ENCODE measurements at regions not wholly inside any gene's neighbourhood (a gene's known extent, or its start where the extent isn't known, plus 50 kb on each side); places are given as distances from the start of the nearest gene placed in this dataset.

DNA sequence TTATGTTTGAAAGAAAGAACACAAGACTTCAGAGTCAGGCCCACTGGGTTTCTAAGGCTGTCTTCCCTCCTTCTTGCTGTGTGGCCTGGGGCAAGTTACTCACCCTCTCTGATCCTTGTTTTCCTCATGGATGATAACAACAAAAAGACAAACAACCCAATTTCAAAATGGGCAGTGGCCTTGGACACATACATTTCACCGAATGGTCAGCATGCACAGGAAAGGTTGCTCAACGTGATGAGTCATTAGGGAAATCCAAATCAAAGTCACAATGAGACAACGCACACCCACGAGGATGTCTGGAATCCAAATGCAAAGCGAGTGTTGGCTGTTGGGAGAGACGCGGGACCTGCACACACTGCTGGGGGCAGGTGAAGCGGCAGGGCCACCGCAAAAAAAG lies 50.8 kb upstream of the PPP2R2C start:
- TF ChIP-seq, protein P1, sequence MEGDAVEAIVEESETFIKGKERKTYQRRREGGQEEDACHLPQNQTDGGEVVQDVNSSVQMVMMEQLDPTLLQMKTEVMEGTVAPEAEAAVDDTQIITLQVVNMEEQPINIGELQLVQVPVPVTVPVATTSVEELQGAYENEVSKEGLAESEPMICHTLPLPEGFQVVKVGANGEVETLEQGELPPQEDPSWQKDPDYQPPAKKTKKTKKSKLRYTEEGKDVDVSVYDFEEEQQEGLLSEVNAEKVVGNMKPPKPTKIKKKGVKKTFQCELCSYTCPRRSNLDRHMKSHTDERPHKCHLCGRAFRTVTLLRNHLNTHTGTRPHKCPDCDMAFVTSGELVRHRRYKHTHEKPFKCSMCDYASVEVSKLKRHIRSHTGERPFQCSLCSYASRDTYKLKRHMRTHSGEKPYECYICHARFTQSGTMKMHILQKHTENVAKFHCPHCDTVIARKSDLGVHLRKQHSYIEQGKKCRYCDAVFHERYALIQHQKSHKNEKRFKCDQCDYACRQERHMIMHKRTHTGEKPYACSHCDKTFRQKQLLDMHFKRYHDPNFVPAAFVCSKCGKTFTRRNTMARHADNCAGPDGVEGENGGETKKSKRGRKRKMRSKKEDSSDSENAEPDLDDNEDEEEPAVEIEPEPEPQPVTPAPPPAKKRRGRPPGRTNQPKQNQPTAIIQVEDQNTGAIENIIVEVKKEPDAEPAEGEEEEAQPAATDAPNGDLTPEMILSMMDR (IDR thresholded peaks at IDR 0.05; ENCODE audit: unreplicated experiment) = no peak
- DNase-seq = no peak
- CTCF ChIA-PET = no interaction called here
- intact Hi-C loops (cut with micrococcal nuclease; ENCODE audit: unreplicated experiment) = no loop called here
- Mint-ChIP-seq H3K27me3 (ENCODE audit: unreplicated experiment) (peaks cover 27% of the 10 kb centered on the region), H3K27ac (ENCODE audit: unreplicated experiment) (no peak overlapping the region), H3K36me3 (ENCODE audit: insufficient read depth, unreplicated experiment) (no peaks in the 10 kb centered on the region), H3K4me1 (ENCODE audit: low read depth, unreplicated experiment) (no peaks in the 10 kb centered on the region), H3K4me3 (ENCODE audit: low read depth, unreplicated experiment) (no peak overlapping the region), H3K9me3 (ENCODE audit: low read depth, unreplicated experiment) (no peaks in the 10 kb centered on the region)
- BruUV-seq (replicated peaks) = no TSS peak

DNA sequence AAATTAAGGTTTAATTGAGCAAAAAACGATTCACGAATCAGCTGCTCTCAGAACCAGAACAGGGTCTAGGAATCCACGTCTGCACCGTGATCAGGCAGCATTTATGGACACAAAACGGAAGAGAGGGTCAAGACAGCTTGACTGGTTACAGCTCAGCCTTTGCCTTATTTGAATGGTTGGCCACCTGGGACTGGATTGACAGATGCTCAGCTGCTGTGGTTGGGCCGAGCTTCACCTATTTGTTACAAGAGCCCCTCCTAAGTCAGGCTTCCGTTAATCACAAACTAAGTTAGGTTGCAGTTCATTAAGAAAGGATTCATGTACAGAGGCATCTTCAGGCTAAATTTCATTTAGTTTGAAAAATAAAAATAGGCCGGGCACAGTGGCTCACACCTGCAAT lies 50.6 kb upstream of the MAN2B2 start:
- CTCF ChIA-PET = interaction anchor here (0.8 kb wide), 1 partner anchor 50 kb away, joined by 3 read pairs; the partner anchor contains the start of gene MAN2B2

More for the DNA sequence above, 50.6 kb upstream of the MAN2B2 start:
- TF ChIP-seq, protein P1 (IDR thresholded peaks at IDR 0.05; ENCODE audit: unreplicated experiment) = no peak
- Mint-ChIP-seq H3K27ac (ENCODE audit: unreplicated experiment) (no peak overlapping the region), H3K9me3 (ENCODE audit: low read depth, unreplicated experiment) (no peaks in the 10 kb centered on the region), H3K4me3 (ENCODE audit: low read depth, unreplicated experiment) (no peak overlapping the region), H3K27me3 (ENCODE audit: unreplicated experiment) (peaks cover 16% of the 10 kb centered on the region), H3K4me1 (ENCODE audit: low read depth, unreplicated experiment) (no peaks in the 10 kb centered on the region), H3K36me3 (ENCODE audit: insufficient read depth, unreplicated experiment) (no peaks in the 10 kb centered on the region)
- no peak for DNase-seq
- intact Hi-C loops (cut with micrococcal nuclease; ENCODE audit: unreplicated experiment) = no loop called here
- BruUV-seq (replicated peaks) = no TSS peak

All from Calu3 (cell line).